ENCODE measurements at regions not wholly inside any gene's neighbourhood (a gene's known extent, or its start where the extent isn't known, plus 50 kb on each side); places are given as distances from the start of the nearest gene placed in this dataset.

GRCh38 chr4:15150631-15151030 is 148.3 kb downstream of the CPEB2 start:
- Histone ChIP-seq H4K20me1 (ENCODE audit: low read depth, low read length) (no peaks in the 10 kb centered on the region), H3K9ac (ENCODE audit: low read length) (no peak overlapping the region), H3K4me2 (ENCODE audit: low read depth, low read length, poor library complexity, severe bottlenecking) (no peak overlapping the region), H3K9me3 (ENCODE audit: insufficient read depth, low read length) (no peaks in the 10 kb centered on the region), H3K27ac (ENCODE audit: low read depth, low read length) (no peak overlapping the region), H3F3A (ENCODE audit: insufficient read depth) (no peaks in the 10 kb centered on the region), H3K36me3 (ENCODE audit: low read length) (no peaks in the 10 kb centered on the region), H3K9me2 (replicated peaks; ENCODE audit: insufficient read depth, low read length) (no peaks in the 10 kb centered on the region), H3K4me3 (ENCODE audit: insufficient read depth, low read length, poor library complexity, severe bottlenecking) (no peak overlapping the region), H2AFZ (ENCODE audit: low read depth, low read length, severe bottlenecking) (no peak overlapping the region), H3K79me2 (ENCODE audit: insufficient read depth, low read length) (no peaks in the 10 kb centered on the region), H3K27me3 (ENCODE audit: low read length) (no peaks in the 10 kb centered on the region)
- TF ChIP-seq EZH2phosphoT487 (conservative IDR thresholded peaks at IDR 0.05; ENCODE audit: low read length) (no peak), CTCF (IDR thresholded peaks at IDR 0.05; ENCODE audit: insufficient read depth, low read length, poor library complexity, severe bottlenecking) (no peak)

- H3K79me2 ChIP-seq (ENCODE audit: insufficient read depth, low read length) = no peaks in the 10 kb centered on the region
- no peaks in the 10 kb centered on the region for H3K9me2 ChIP-seq (replicated peaks; ENCODE audit: insufficient read depth, low read length)
- no peaks in the 10 kb centered on the region for H4K20me1 ChIP-seq (ENCODE audit: low read depth, low read length)
- no peak overlapping the region for H3K27ac ChIP-seq (ENCODE audit: low read depth, low read length)
- no peaks in the 10 kb centered on the region for H3K36me3 ChIP-seq (ENCODE audit: low read length)
- no peak overlapping the region for H3K4me3 ChIP-seq (ENCODE audit: insufficient read depth, low read length, poor library complexity, severe bottlenecking)
- H3K9ac ChIP-seq (ENCODE audit: low read length) = no peak overlapping the region
- TF ChIP-seq CTCF (IDR thresholded peaks at IDR 0.05; ENCODE audit: insufficient read depth, low read length, poor library complexity, severe bottlenecking) (no peak), EZH2phosphoT487 (conservative IDR thresholded peaks at IDR 0.05; ENCODE audit: low read length) (no peak)
- H3K4me2 ChIP-seq (ENCODE audit: low read depth, low read length, poor library complexity, severe bottlenecking) = no peak overlapping the region
- H3K9me3 ChIP-seq (ENCODE audit: insufficient read depth, low read length) = no peaks in the 10 kb centered on the region
- no peaks in the 10 kb centered on the region for H3K27me3 ChIP-seq (ENCODE audit: low read length)
- H2AFZ ChIP-seq (ENCODE audit: low read depth, low read length, severe bottlenecking) = no peak overlapping the region
- no peaks in the 10 kb centered on the region for H3F3A ChIP-seq (ENCODE audit: insufficient read depth)
These were observed 148.8 kb downstream of the CPEB2 start for GRCh38 chr4:15151033-15151432.

GRCh38 chr4:15153662-15154061 is 151.4 kb downstream of the CPEB2 start:
- no peak overlapping the region for H2AFZ ChIP-seq (ENCODE audit: low read depth, low read length, severe bottlenecking)
- H3K9ac ChIP-seq (ENCODE audit: low read length) = no peak overlapping the region
- no peak for TF ChIP-seq EZH2phosphoT487 (conservative IDR thresholded peaks at IDR 0.05; ENCODE audit: low read length)
- no peak for TF ChIP-seq CTCF (IDR thresholded peaks at IDR 0.05; ENCODE audit: insufficient read depth, low read length, poor library complexity, severe bottlenecking)

More at GRCh38 chr4:15153662-15154061, 151.4 kb downstream of the CPEB2 start:
- Histone ChIP-seq H3K27ac (ENCODE audit: low read depth, low read length) (no peak overlapping the region), H4K20me1 (ENCODE audit: low read depth, low read length) (no peaks in the 10 kb centered on the region), H3F3A (ENCODE audit: insufficient read depth) (no peaks in the 10 kb centered on the region), H3K9me2 (replicated peaks; ENCODE audit: insufficient read depth, low read length) (no peaks in the 10 kb centered on the region), H3K9me3 (ENCODE audit: insufficient read depth, low read length) (no peaks in the 10 kb centered on the region), H3K4me3 (ENCODE audit: insufficient read depth, low read length, poor library complexity, severe bottlenecking) (no peak overlapping the region), H3K79me2 (ENCODE audit: insufficient read depth, low read length) (no peaks in the 10 kb centered on the region), H3K4me2 (ENCODE audit: low read depth, low read length, poor library complexity, severe bottlenecking) (no peak overlapping the region), H3K36me3 (ENCODE audit: low read length) (no peaks in the 10 kb centered on the region), H3K27me3 (ENCODE audit: low read length) (no peaks in the 10 kb centered on the region)

Measured in SU-DHL-6 (cell line).